Astrocyte (in vitro differentiated cells and primary cell): ENCODE measurements at regions not wholly inside any gene's neighbourhood (a gene's known extent, or its start where the extent isn't known, plus 50 kb on each side); places are given as distances from the start of the nearest gene placed in this dataset.

Source experiments
- DNase-seq: peaks from one replicate; pipeline ENCODE4 v3.0.0-alpha.2; 2010; ENCODE audit warnings: low read depth
- FAIRE-seq: peaks from 2 replicates; lab custom pipeline; 2011; peaks lifted over from hg19 to GRCh38; lab: Jason Lieb, UNC
- H2AFZ ChIP-seq: 2 replicates; pipeline ENCODE4 v1.6.0; 2012; ENCODE audit warnings: low read depth, low read length, inconsistent platforms
- H3K27ac ChIP-seq: 2 replicates; pipeline ENCODE4 v1.5.1; 2011; ENCODE audit warnings: low read depth, low read length, inconsistent platforms
- H3K27me3 ChIP-seq: 2 replicates; pipeline ENCODE4 v1.6.0; 2011; ENCODE audit warnings: low read length, inconsistent platforms; ENCODE audit not compliant: insufficient read depth
- H3K36me3 ChIP-seq: 2 replicates; pipeline ENCODE4 v1.5.1; 2011; ENCODE audit warnings: low read length, inconsistent platforms; ENCODE audit not compliant: insufficient read depth
- H3K4me1 ChIP-seq: 2 replicates; pipeline ENCODE4 v1.5.1; 2011; ENCODE audit warnings: low read length, inconsistent platforms; ENCODE audit not compliant: insufficient read depth
- H3K4me2 ChIP-seq: 2 replicates; pipeline ENCODE4 v1.6.0; 2012; ENCODE audit warnings: low read length, inconsistent platforms
- H3K4me3 ChIP-seq: 2 replicates; pipeline ENCODE4 v1.5.1; 2011; ENCODE audit warnings: low read depth, mild to moderate bottlenecking, low read length, inconsistent platforms; ENCODE audit not compliant: insufficient read depth
- H3K79me2 ChIP-seq: 2 replicates; pipeline ENCODE4 v1.6.0; 2012; ENCODE audit warnings: mild to moderate bottlenecking, low read length, inconsistent platforms; ENCODE audit not compliant: insufficient read depth
- H3K9ac ChIP-seq: 2 replicates; pipeline ENCODE4 v1.6.0; 2012; ENCODE audit warnings: mild to moderate bottlenecking, low read length, inconsistent platforms
- H3K9me3 ChIP-seq: 2 replicates; pipeline ENCODE4 v1.5.1; 2012; ENCODE audit warnings: low read depth, mild to moderate bottlenecking, low read length, inconsistent platforms; ENCODE audit not compliant: insufficient read depth
- H4K20me1 ChIP-seq: 2 replicates; pipeline ENCODE4 v1.6.0; 2012; ENCODE audit warnings: low read length, inconsistent platforms; ENCODE audit not compliant: insufficient read depth
- H3K27ac Mint-ChIP-seq: one replicate; pipeline ENCODE4 v1.8.0; 2021; ENCODE audit warnings: mild to moderate bottlenecking, mixed read lengths; ENCODE audit not compliant: unreplicated experiment
- H3K27me3 Mint-ChIP-seq: one replicate; pipeline ENCODE4 v1.8.0; 2021; ENCODE audit warnings: low read depth, mixed read lengths; ENCODE audit not compliant: unreplicated experiment
- H3K36me3 Mint-ChIP-seq: one replicate; pipeline ENCODE4 v1.8.0; 2021; ENCODE audit warnings: low read depth, mixed read lengths; ENCODE audit not compliant: unreplicated experiment
- H3K4me1 Mint-ChIP-seq: one replicate; pipeline ENCODE4 v1.8.0; 2021; ENCODE audit warnings: low read depth, mixed read lengths; ENCODE audit not compliant: unreplicated experiment
- H3K4me3 Mint-ChIP-seq: one replicate; pipeline ENCODE4 v1.8.0; 2021; ENCODE audit warnings: mild to moderate bottlenecking, moderate library complexity, mixed read lengths; ENCODE audit not compliant: unreplicated experiment
- H3K9me3 Mint-ChIP-seq: one replicate; pipeline ENCODE4 v1.8.0; 2021; ENCODE audit warnings: mild to moderate bottlenecking, mixed read lengths; ENCODE audit not compliant: unreplicated experiment
- CTCF ChIP-seq: IDR thresholded peaks from 2 replicates; pipeline ENCODE4 v1.5.1; 2011; ENCODE audit warnings: low read depth, mild to moderate bottlenecking, inconsistent platforms, low read length, moderate library complexity; ENCODE audit not compliant: insufficient read depth
- EZH2 ChIP-seq: IDR thresholded peaks from 2 replicates; pipeline ENCODE4 v1.6.1; 2012; ENCODE audit warnings: mild to moderate bottlenecking, low read length, inconsistent platforms; ENCODE audit not compliant: insufficient read depth

GRCh38 chr5:8695902-8696845, 827.2 kb downstream of the MTRR start:
- Mint-ChIP-seq H3K4me3 (no peak overlapping the region), H3K27me3 (no peaks in the 10 kb centered on the region), H3K27ac (no peak overlapping the region), H3K9me3 (peaks cover 2% of the 10 kb centered on the region), H3K36me3 (no peaks in the 10 kb centered on the region), H3K4me1 (no peaks in the 10 kb centered on the region)
- Histone ChIP-seq H2AFZ (no peak overlapping the region), H3K9ac (no peak overlapping the region), H3K36me3 (no peaks in the 10 kb centered on the region), H4K20me1 (no peaks in the 10 kb centered on the region), H3K4me2 (no peak overlapping the region), H3K9me3 (no peaks in the 10 kb centered on the region), H3K27me3 (no peaks in the 10 kb centered on the region), H3K79me2 (no peaks in the 10 kb centered on the region), H3K4me1 (no peaks in the 10 kb centered on the region), H3K27ac (no peak overlapping the region), H3K4me3 (no peak overlapping the region)
- no peak for TF ChIP-seq EZH2
- no peak for TF ChIP-seq CTCF
- FAIRE-seq (no peak), DNase-seq (no peak)

- Histone ChIP-seq H2AFZ (no peak overlapping the region), H3K4me1 (no peaks in the 10 kb centered on the region), H3K4me2 (no peak overlapping the region), H3K36me3 (no peaks in the 10 kb centered on the region), H3K27ac (no peak overlapping the region), H3K79me2 (no peaks in the 10 kb centered on the region), H3K9ac (no peak overlapping the region), H4K20me1 (no peaks in the 10 kb centered on the region), H3K9me3 (no peaks in the 10 kb centered on the region), H3K27me3 (no peaks in the 10 kb centered on the region), H3K4me3 (no peak overlapping the region)
- TF ChIP-seq EZH2 (no peak), CTCF (no peak)
- no peak for DNase-seq
- no peaks in the 10 kb centered on the region for H3K4me1 Mint-ChIP-seq
- H3K4me3 Mint-ChIP-seq: no peak overlapping the region
- no peak for FAIRE-seq
- H3K36me3 Mint-ChIP-seq: no peaks in the 10 kb centered on the region
- H3K27me3 Mint-ChIP-seq: no peaks in the 10 kb centered on the region
- peaks cover 2% of the 10 kb centered on the region for H3K9me3 Mint-ChIP-seq
- no peak overlapping the region for H3K27ac Mint-ChIP-seq
These were observed 831.3 kb downstream of the MTRR start for GRCh38 chr5:8700222-8700621.

- Histone ChIP-seq H3K4me3 (no peak overlapping the region), H3K79me2 (no peaks in the 10 kb centered on the region), H3K4me2 (no peak overlapping the region), H3K27me3 (no peaks in the 10 kb centered on the region), H3K9ac (no peak overlapping the region), H3K36me3 (no peaks in the 10 kb centered on the region), H3K27ac (no peak overlapping the region), H3K9me3 (no peaks in the 10 kb centered on the region), H3K4me1 (no peaks in the 10 kb centered on the region), H2AFZ (no peak overlapping the region), H4K20me1 (no peaks in the 10 kb centered on the region)
- no peak for TF ChIP-seq CTCF
- no peak for TF ChIP-seq EZH2
- H3K27me3 Mint-ChIP-seq: no peaks in the 10 kb centered on the region
- no peak overlapping the region for H3K4me3 Mint-ChIP-seq
- no peak for FAIRE-seq
- H3K36me3 Mint-ChIP-seq: no peaks in the 10 kb centered on the region
- H3K27ac Mint-ChIP-seq: no peak overlapping the region
- no peaks in the 10 kb centered on the region for H3K4me1 Mint-ChIP-seq
- H3K9me3 Mint-ChIP-seq: peaks cover 2% of the 10 kb centered on the region
- DNase-seq: no peak
These were observed 831.7 kb downstream of the MTRR start for GRCh38 chr5:8700671-8701070.
